WERI-Rb-1 (cell line): ENCODE measurements at regions not wholly inside any gene's neighbourhood (a gene's known extent, or its start where the extent isn't known, plus 50 kb on each side); places are given as distances from the start of the nearest gene placed in this dataset.

Experiments
- DNase-seq: peaks from one replicate; pipeline ENCODE4 v3.0.0-alpha.2; 2020
- H3K27ac ChIP-seq: fragments of 250-450 bp; sonication (Bioruptor Pico); 2 replicates; pipeline ENCODE4 v1.5.1; 2020; ENCODE audit warnings: mild to moderate bottlenecking, moderate library complexity
- H3K27me3 ChIP-seq: fragments of 250-450 bp; sonication (Bioruptor Pico); 2 replicates; pipeline ENCODE4 v1.5.1; 2021; ENCODE audit warnings: mild to moderate bottlenecking, low read depth, moderate library complexity; ENCODE audit not compliant: insufficient read depth, severe bottlenecking
- H3K36me3 ChIP-seq: fragments of 250-450 bp; sonication (Bioruptor Pico); 2 replicates; pipeline ENCODE4 v1.5.1; 2020; ENCODE audit warnings: mild to moderate bottlenecking, moderate library complexity
- H3K4me3 ChIP-seq: 2 replicates; pipeline ENCODE4 v1.5.1; 2011; ENCODE audit warnings: low read depth, mild to moderate bottlenecking, control low read depth, low read length
- H3K9me3 ChIP-seq: fragments of 250-450 bp; sonication (Bioruptor Pico); 2 replicates; pipeline ENCODE4 v1.5.1; 2021; ENCODE audit warnings: mild to moderate bottlenecking, moderate library complexity; ENCODE audit not compliant: severe bottlenecking
- TF ChIP-seq, protein P1 (sequence below): IDR thresholded peaks from 2 replicates; pipeline ENCODE4 v1.5.1; 2011; ENCODE audit warnings: low read depth, mild to moderate bottlenecking, control low read depth, inconsistent platforms, low read length

DNA sequence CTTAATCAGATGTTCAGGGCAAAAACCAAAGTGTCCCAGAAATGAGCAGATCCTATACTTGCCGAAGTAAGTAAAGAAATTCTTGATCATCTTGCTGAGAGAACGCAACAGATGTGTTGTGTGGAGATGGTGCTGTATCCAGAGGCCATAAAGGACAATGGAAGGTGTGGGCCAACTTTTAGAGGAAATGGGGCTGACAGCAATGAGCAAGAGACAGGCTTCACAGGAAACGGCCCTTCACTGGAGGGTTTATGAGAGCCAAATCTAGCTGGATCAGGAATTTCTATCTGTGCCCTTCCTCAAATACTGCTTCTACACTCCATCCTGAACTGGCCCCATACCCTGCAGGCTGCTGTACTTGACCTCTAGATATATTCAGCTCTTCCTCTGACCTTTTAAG is 583.9 kb upstream of the DIPK2B start:
- H3K27ac ChIP-seq = no peak overlapping the region

GRCh38 chrX:45783002-45783401 is 582.3 kb upstream of the DIPK2B start:
- TF ChIP-seq, protein P1, sequence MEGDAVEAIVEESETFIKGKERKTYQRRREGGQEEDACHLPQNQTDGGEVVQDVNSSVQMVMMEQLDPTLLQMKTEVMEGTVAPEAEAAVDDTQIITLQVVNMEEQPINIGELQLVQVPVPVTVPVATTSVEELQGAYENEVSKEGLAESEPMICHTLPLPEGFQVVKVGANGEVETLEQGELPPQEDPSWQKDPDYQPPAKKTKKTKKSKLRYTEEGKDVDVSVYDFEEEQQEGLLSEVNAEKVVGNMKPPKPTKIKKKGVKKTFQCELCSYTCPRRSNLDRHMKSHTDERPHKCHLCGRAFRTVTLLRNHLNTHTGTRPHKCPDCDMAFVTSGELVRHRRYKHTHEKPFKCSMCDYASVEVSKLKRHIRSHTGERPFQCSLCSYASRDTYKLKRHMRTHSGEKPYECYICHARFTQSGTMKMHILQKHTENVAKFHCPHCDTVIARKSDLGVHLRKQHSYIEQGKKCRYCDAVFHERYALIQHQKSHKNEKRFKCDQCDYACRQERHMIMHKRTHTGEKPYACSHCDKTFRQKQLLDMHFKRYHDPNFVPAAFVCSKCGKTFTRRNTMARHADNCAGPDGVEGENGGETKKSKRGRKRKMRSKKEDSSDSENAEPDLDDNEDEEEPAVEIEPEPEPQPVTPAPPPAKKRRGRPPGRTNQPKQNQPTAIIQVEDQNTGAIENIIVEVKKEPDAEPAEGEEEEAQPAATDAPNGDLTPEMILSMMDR = no peak
- Histone ChIP-seq H3K27ac (no peak overlapping the region), H3K36me3 (no peaks in the 10 kb centered on the region), H3K27me3 (peaks cover 3% of the 10 kb centered on the region), H3K4me3 (no peak overlapping the region), H3K9me3 (no peaks in the 10 kb centered on the region)
- no peak for DNase-seq

More for the DNA sequence above, 583.9 kb upstream of the DIPK2B start:
- no peak overlapping the region for H3K4me3 ChIP-seq
- TF ChIP-seq, protein P1 = no peak
- no peak for DNase-seq
- no peaks in the 10 kb centered on the region for H3K9me3 ChIP-seq
- H3K27me3 ChIP-seq = peaks cover 3% of the 10 kb centered on the region
- no peaks in the 10 kb centered on the region for H3K36me3 ChIP-seq

GRCh38 chrX:45781901-45782553 is 581.4 kb upstream of the DIPK2B start:
- H3K27ac ChIP-seq = no peak overlapping the region
- TF ChIP-seq, protein P1 = no peak
- H3K36me3 ChIP-seq = no peaks in the 10 kb centered on the region
- DNase-seq = no peak
- H3K9me3 ChIP-seq = no peaks in the 10 kb centered on the region
- no peak overlapping the region for H3K4me3 ChIP-seq
- peaks cover 3% of the 10 kb centered on the region for H3K27me3 ChIP-seq

- no peak overlapping the region for H3K27ac ChIP-seq
- DNase-seq = no peak
- TF ChIP-seq, protein P1 = no peak
Observed at GRCh38 chrX:45778616-45779015, 577.9 kb upstream of the DIPK2B start.

DNA sequence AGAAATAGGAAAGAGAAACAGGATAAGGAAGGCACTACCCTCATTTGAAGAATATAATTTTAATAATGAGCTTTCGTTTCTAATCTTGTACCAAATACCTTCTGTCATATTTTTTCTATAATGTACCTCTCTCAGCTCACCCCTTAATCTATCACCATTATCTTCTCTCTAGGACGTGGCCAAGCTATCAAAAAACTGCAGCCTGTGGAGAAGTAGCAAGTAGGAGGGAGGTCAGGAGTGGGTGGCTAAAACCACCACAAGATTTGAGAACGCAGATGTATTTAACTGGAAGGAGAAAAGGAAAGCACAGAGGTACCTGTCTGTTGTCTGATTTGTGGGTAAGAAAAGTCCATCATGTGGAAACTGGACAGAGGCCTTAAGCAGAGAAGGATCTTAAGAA is 576.7 kb upstream of the DIPK2B start:
- Histone ChIP-seq H3K36me3 (no peaks in the 10 kb centered on the region), H3K27ac (no peak overlapping the region), H3K9me3 (no peaks in the 10 kb centered on the region), H3K27me3 (no peaks in the 10 kb centered on the region), H3K4me3 (no peak overlapping the region)
- TF ChIP-seq, protein P1 = no peak
- no peak for DNase-seq

More at GRCh38 chrX:45778616-45779015, 577.9 kb upstream of the DIPK2B start:
- Histone ChIP-seq H3K9me3 (no peaks in the 10 kb centered on the region), H3K27me3 (no peaks in the 10 kb centered on the region), H3K36me3 (no peaks in the 10 kb centered on the region), H3K4me3 (no peak overlapping the region)

DNA sequence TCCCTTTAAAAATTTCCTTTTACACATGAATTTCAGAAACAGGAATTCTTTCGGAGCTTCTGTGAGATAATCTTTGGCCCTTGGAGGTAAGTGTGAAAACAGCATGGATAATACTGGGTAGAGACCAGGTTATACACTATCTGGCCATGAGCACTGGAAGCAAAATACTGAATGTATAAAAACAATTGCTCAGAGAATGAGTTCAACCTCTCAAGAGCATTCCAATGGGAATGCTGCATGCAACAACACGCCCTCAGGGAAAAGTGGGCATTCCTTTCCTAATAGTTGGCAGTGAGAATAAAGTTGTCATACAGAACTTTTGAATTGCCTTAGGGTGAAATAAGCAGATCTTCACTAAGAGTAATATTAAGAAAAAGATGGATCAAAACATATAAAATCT is 574.8 kb upstream of the DIPK2B start:
- Histone ChIP-seq H3K4me3 (no peak overlapping the region), H3K27ac (no peak overlapping the region), H3K9me3 (no peaks in the 10 kb centered on the region), H3K36me3 (no peaks in the 10 kb centered on the region), H3K27me3 (no peaks in the 10 kb centered on the region)
- DNase-seq = no peak
- TF ChIP-seq, protein P1 = no peak
